ENCODE measurements at regions not wholly inside any gene's neighbourhood (a gene's known extent, or its start where the extent isn't known, plus 50 kb on each side); places are given as distances from the start of the nearest gene placed in this dataset.

GRCh38 chr9:115879451-115879850 lies 274.1 kb upstream of the PAPPA start:
- TF ChIP-seq CTCF (IDR thresholded peaks at IDR 0.05; ENCODE audit: low read depth, low read length), result no peak
- no peak for TF ChIP-seq EZH2phosphoT487 (IDR thresholded peaks at IDR 0.05; ENCODE audit: low read depth)

Data from OCI-LY3 (cell line).